GM18873 (cell line): ENCODE measurements at regions not wholly inside any gene's neighbourhood (a gene's known extent, or its start where the extent isn't known, plus 50 kb on each side); places are given as distances from the start of the nearest gene placed in this dataset.

ENCODE experiments used
- ATAC-seq: cut with Tn5 transposase; IDR thresholded peaks from one replicate; pipeline ENCODE4 v1.9.1; 2021; ENCODE audit warnings: mild to moderate bottlenecking, moderate library complexity, moderate number of reproducible peaks; ENCODE audit not compliant: unreplicated experiment, low FRiP score

- ATAC-seq = no peak
Observed at GRCh38 chr9:118613996-118614395, 755.2 kb downstream of the BRINP1 start.

DNA sequence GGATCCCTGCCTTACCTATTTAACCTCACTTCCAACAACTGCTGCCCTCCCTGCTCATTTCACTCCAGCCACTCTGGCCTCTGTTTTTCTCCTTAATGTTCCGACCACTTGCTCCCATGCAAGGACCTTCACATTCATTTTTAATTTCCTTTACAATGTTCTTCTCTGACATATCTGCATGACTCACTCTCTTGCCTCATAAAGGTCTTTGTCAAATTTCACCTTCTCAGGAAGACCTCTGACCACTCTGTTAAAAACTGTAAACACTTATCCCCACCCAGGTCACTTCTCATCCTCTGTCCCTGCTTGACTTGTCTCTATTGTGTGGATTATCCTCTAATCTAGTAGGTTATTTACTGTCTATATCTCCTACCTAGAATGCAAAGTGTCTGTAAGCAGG lies 751.2 kb downstream of the BRINP1 start:
- no peak for ATAC-seq

GRCh38 chr9:118618849-118619248 lies 750.4 kb downstream of the BRINP1 start:
- ATAC-seq = no peak

DNA sequence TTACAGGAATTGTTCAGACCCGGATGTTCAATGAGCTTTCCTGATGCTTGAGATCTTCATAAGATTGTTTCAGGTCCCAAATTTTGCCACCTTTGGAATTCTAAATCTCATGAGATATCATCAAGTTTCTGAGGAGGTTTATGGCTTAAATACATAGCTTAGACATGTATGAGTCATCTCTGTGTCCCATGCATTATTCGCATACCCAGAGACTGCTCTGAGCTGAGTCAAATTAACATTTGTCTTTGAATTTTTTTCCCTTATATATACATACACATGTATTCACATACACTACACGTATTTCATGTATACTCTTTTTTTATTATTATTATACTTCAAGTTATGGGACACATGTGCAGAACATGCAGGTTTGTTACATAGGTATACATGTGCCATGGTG lies 744.6 kb downstream of the BRINP1 start:
- no peak for ATAC-seq

DNA sequence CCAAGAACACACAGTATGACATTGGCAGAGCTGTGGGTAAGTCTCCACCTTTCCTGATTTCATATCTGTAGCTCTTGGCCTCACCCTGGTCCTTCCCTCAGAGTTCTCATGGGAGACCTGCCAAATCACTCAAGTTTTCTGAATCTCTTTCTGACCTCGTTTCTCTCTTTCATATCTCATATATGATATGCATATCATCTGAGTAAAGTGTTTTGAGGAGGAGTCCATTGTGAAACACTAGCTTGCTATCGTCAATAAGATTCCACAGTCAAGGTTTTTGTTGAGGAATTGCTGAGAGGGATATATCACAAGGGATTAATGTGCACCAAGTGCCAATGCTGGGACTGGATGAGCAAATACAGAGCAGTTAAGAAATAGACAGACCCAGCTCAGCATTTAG lies 739.2 kb downstream of the BRINP1 start:
- ATAC-seq = no peak

DNA sequence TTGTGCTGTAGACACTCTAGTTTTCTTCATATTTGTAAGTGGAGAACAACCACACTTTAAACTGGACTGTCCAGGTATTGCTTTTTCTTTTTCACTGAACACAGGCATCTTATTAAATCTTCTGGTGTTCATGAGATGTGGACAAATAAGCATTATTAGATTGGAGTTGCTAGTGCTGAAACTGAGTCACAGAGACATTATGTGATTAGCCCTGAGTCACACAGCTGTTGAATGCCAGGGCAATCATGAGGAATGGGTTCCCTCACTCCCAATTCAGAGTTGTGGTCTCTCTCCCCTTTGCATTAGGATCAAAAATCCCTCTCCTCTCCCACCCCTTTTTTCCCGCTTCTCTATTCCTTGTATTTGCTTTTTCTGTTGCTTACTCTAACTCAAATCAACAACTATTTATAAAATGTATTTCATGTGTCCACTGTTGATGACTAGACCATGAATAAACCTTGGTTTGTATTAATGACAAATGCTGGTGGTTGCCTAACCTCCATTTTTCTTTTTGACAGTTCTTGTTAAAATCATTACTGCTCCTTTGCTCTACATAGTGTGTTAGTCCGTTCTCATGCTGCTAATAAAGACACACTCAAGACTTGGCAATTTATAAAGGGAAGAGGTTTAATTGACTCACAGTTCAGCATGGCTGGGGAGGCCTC lies 738.2 kb downstream of the BRINP1 start:
- no peak for ATAC-seq

DNA sequence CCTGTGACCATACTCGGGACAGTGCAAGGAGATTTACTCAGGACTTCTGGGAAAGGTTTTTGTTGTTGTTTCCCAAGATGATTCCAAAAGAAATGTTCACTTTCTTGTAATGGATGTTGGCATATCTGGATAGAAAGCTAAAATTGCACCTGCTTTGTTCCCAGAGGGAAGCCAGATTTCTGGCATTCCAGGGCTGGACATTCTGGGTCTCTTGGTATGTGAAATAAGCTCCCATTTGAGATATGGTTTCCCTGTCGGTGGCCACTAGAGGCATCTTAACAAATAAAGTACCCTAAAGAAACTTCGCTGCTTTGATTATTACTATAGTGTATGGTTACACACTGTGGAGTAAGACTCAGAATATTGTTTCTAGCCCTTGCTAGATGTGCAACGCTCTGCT lies 737.3 kb downstream of the BRINP1 start:
- ATAC-seq = no peak

GRCh38 chr9:118635416-118635815 lies 733.8 kb downstream of the BRINP1 start:
- no peak for ATAC-seq

GRCh38 chr9:118637681-118638080 lies 731.6 kb downstream of the BRINP1 start:
- no peak for ATAC-seq

- no peak for ATAC-seq
Observed at GRCh38 chr9:118640836-118641560, 728.2 kb downstream of the BRINP1 start.

DNA sequence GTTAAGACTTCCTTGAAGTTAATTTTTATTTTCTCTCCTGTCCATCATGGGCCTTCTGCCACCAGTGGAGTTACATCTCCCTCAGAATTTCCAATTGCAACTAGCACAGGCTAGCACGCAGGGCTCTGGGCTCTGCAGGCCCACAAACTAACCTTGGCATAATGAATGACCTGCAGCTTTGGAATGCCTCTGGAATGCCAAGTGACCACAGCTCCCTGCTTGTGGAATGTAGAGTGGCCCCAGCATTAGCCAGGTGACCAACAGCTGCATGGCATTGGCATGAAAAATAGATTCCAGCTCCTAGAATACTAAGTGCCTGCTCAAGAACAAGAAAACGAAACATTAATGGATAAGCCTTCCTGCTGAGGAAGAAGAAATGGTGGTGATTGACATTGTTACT lies 726.1 kb downstream of the BRINP1 start:
- no peak for ATAC-seq

GRCh38 chr9:118644066-118644465 lies 725.2 kb downstream of the BRINP1 start:
- ATAC-seq = no peak

- no peak for ATAC-seq
Observed at GRCh38 chr9:118647331-118647730, 721.9 kb downstream of the BRINP1 start.

DNA sequence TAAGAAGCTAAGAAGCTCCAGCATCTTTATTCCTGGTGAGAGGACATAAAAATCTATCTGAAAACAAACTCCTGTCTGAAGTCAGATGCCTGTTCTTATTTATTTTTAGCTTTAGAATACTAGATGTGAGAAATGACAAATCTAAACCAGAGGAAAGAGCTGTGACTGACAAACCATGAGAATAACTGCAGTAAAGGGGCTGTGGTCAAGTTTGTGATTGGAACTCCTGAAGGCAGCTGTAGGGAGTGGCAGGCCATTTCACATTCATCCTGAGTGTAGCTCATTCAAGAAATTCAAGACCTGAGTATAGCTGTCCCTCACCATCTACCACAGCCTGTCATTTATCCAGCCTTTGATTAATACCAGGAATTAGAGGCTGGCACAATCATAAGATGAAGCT lies 718.8 kb downstream of the BRINP1 start:
- ATAC-seq = no peak

DNA sequence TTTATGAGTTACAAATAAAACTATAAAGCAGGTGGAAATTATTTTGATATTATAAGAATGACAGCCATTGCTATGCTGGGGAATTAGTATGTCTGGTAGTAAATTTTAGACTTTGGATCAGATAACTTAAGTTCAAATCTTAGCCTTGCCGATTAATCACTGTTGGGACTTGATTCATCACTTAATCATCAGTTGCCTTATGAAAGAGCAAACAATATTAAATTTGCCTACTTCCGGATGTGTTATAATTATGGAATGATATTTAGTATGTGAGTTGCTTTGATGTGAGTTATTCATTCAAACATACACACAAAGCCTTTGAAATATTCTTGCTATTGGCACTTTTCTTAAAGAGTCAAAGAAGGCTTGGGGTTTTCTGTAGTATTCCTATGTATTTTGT lies 717.7 kb downstream of the BRINP1 start:
- no peak for ATAC-seq

GRCh38 chr9:118652258-118652657 lies 717.0 kb downstream of the BRINP1 start:
- no peak for ATAC-seq

DNA sequence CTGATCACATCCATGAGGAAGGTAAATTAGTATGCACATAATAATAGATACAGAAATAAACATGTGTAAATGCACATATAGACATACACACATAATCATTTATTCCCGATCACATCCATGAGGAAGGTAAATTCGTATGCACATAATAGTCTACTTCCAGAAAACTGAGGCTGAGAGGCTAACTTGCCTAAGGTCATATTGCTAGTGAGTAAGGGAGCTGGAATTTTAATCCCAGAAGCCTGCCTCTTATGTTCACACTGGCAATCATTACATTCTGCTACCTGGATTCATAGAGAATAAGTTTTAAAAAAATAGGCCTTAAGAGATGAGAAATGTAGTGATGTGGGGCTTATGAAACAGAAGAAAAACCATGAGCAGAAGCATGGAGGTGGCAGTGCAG lies 716.3 kb downstream of the BRINP1 start:
- no peak for ATAC-seq

GRCh38 chr9:118659011-118659410 lies 710.2 kb downstream of the BRINP1 start:
- ATAC-seq = no peak

DNA sequence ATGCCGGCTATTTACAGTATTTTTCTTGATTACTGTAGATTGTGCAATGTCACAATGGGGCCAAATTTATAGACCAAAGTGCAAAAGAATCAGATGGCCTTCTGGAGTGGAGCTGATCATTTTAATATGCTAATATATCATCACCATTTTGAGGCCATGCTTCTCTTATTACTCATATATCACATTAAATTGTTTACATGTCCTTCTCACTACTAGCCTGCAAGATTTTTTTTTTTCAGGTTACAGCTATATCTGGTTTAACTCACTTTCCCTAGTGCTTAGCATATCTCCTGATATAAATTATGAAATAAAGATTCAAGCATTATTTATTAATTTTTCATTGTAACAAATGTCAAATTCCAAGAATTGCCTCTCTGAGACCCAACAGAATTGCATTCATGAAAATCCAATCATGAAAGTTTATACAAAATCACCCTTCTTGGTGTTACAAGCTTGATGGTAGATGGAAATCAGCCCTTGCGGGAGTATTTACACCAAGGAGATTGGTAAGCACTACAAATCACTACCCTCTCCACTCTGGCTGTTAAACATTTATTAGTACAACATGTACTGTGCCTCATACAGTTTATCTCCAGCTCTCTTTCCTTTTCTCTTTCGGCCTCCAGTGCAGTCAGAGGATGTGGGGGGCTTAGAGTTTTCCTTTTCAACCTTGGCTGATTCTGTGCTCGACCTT lies 703.9 kb downstream of the BRINP1 start:
- ATAC-seq = no peak

DNA sequence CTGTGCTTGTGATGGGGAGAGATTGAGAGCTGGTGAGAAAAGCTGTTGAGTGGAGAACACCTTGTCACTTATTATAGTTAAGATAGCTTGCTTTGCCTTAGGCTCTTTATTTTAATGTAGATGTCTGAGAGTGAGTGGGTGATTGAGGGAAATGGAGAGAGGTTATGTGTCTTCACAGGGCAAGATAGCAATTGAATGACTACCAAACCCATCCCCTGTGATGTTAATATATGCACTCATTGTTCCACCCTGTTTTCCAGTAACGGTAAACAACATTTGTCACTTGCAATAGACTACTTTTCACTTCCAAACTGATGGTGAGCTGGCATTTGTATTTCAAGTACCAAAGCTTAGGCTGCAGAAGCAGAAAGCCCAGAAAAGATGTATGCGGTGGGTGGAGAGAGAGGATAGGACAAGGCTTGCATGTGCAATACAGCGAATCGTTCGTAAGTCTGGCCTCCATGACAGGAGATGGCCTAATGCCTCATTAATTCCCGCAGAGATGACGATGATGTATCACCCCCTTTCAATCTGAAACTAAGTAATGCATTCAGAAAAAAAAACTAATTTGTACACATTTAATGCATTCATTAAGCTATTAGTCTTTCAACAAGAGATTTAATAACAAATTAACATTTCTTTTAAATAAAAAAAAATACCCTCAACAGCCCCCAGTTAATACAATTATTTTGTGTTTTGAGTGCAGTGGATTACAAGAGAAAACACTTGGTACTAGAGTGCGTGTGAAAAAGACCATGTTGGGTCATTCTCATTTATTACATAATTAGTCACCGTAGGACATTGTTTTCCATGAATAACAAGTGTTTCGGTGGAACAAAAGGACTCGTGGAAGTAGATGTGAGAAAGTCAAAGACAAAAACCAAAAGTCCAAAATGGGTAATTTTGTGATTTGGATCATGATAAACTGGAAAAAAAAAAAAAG lies 699.0 kb downstream of the BRINP1 start:
- no peak for ATAC-seq

- no peak for ATAC-seq
Observed at GRCh38 chr9:118674942-118675341, 694.3 kb downstream of the BRINP1 start.
